ENCODE measurements at regions not wholly inside any gene's neighbourhood (a gene's known extent, or its start where the extent isn't known, plus 50 kb on each side); places are given as distances from the start of the nearest gene placed in this dataset.

DNA sequence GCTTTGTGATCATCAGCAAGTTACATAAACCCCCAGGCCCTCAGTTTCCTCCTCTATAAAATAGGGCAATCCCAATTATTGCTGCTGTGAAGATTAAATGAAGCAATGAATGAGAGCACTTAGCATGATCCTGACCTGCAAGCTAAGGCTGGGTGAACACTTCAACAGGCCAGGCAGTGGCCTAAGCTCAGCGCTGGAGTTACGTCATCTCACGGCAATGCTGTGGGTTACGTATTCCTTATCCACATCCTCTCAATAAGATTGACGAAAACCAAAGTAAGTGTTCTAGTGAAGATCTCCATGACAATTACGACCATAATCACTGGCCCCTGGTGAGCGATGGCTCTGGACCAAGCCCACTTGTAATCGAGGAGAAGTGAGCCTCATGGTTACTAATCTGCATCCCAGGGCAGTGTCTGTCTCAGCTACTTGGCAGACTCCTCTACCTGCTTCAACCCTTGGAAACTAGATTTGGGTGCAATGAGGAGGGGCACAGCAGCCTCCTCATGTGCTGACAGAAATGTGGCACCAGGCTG is 274.1 kb upstream of the ARID1B start:
- Histone ChIP-seq H3K4me1 (ENCODE audit: control insufficient read depth, insufficient read depth, low read length) (0 out of 2 replicates have a peak, but pooled peaks cover 8% of the 10 kb centered on the region), H3K4me3 (ENCODE audit: low read depth, low read length) (no peak overlapping the region)

DNA sequence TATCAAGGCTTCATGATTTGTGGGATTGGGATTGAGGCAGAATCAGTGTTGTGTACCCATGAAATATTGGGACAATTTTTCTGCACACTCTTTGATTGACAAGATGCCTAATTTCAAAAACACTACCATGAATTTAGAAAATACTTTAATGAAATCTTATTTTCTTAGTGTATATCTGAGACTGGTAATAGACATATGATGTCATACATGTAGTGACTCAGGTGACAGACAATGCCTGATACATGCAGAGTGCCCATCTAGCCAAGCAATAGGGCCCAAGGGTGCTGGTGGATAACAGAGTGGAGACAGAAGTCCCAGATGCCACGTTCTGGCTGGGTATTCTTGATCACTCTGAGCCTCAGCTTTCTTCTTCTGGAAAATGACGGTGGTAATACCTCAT is 279.6 kb upstream of the ARID1B start:
- H3K36me3 ChIP-seq (ENCODE audit: control insufficient read depth, insufficient read depth, low read length): no peaks in the 10 kb centered on the region
- 0 out of 2 replicates have a peak, but pooled peaks cover under 1% of the 10 kb centered on the region for H3K4me1 ChIP-seq (ENCODE audit: control insufficient read depth, insufficient read depth, low read length)
- H3K9ac ChIP-seq (ENCODE audit: low read length): no peak overlapping the region
- no peak overlapping the region for H3K27ac ChIP-seq (ENCODE audit: low read depth, low read length)
- H3K9me3 ChIP-seq (ENCODE audit: control insufficient read depth, insufficient read depth, low read depth, low read length): no peaks in the 10 kb centered on the region
- no peaks in the 10 kb centered on the region for H3K27me3 ChIP-seq (ENCODE audit: control insufficient read depth, insufficient read depth, low read length)
- no peak overlapping the region for H3K4me3 ChIP-seq (ENCODE audit: low read depth, low read length)

More for the DNA sequence above, 274.1 kb upstream of the ARID1B start:
- H3K27me3 ChIP-seq (ENCODE audit: control insufficient read depth, insufficient read depth, low read length): no peaks in the 10 kb centered on the region
- H3K36me3 ChIP-seq (ENCODE audit: control insufficient read depth, insufficient read depth, low read length): no peaks in the 10 kb centered on the region
- H3K9me3 ChIP-seq (ENCODE audit: control insufficient read depth, insufficient read depth, low read depth, low read length): no peaks in the 10 kb centered on the region
- no peak overlapping the region for H3K9ac ChIP-seq (ENCODE audit: low read length)
- H3K27ac ChIP-seq (ENCODE audit: low read depth, low read length): no peak overlapping the region

GRCh38 chr6:156487877-156488276 is 289.3 kb upstream of the ARID1B start:
- Histone ChIP-seq H3K4me3 (ENCODE audit: low read depth, low read length) (no peak overlapping the region), H3K9me3 (ENCODE audit: control insufficient read depth, insufficient read depth, low read depth, low read length) (peaks cover 18% of the 10 kb centered on the region), H3K9ac (ENCODE audit: low read length) (no peak overlapping the region), H3K27me3 (ENCODE audit: control insufficient read depth, insufficient read depth, low read length) (no peaks in the 10 kb centered on the region), H3K4me1 (ENCODE audit: control insufficient read depth, insufficient read depth, low read length) (no peaks in the 10 kb centered on the region), H3K27ac (ENCODE audit: low read depth, low read length) (no peak overlapping the region), H3K36me3 (ENCODE audit: control insufficient read depth, insufficient read depth, low read length) (no peaks in the 10 kb centered on the region)

GRCh38 chr6:156485150-156485549 is 292.0 kb upstream of the ARID1B start:
- no peaks in the 10 kb centered on the region for H3K4me1 ChIP-seq (ENCODE audit: control insufficient read depth, insufficient read depth, low read length)
- no peak overlapping the region for H3K4me3 ChIP-seq (ENCODE audit: low read depth, low read length)
- no peaks in the 10 kb centered on the region for H3K36me3 ChIP-seq (ENCODE audit: control insufficient read depth, insufficient read depth, low read length)
- no peak overlapping the region for H3K9ac ChIP-seq (ENCODE audit: low read length)
- H3K9me3 ChIP-seq (ENCODE audit: control insufficient read depth, insufficient read depth, low read depth, low read length): peaks cover 16% of the 10 kb centered on the region
- no peaks in the 10 kb centered on the region for H3K27me3 ChIP-seq (ENCODE audit: control insufficient read depth, insufficient read depth, low read length)
- H3K27ac ChIP-seq (ENCODE audit: low read depth, low read length): no peak overlapping the region

DNA sequence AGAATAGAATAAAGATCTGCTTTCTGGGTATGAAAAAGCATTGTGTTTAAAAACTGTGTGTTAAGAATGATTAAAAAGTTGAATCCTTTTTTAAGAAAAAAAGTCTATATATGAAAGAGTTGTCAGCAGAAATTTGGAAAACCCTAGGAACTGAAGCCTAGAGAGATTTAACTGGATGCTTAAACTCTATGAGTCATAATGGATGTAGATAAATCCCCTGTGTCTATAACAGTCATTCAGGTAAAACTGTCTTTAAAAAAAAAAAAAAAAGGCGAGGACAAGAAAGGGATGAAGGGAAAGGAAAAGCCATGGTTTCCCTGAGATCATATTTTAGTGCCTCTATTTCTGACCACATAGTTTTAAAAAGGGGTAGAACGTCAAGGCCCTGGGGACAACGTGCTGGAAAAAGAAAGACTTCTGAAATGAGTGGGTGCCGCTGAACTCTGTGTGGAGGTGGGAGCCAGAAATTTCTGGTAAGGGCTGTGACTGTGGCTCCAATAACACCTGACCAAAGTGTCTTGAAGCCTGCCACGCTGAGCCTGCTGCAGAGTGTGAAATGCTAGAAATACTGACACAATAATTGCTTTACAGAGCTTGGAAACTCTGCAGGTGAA is 302.6 kb upstream of the ARID1B start:
- no peak overlapping the region for H3K27ac ChIP-seq (ENCODE audit: low read depth, low read length)
- no peaks in the 10 kb centered on the region for H3K36me3 ChIP-seq (ENCODE audit: control insufficient read depth, insufficient read depth, low read length)
- no peak overlapping the region for H3K4me3 ChIP-seq (ENCODE audit: low read depth, low read length)
- H3K9ac ChIP-seq (ENCODE audit: low read length): no peak overlapping the region
- no peaks in the 10 kb centered on the region for H3K27me3 ChIP-seq (ENCODE audit: control insufficient read depth, insufficient read depth, low read length)
- H3K9me3 ChIP-seq (ENCODE audit: control insufficient read depth, insufficient read depth, low read depth, low read length): no peaks in the 10 kb centered on the region
- H3K4me1 ChIP-seq (ENCODE audit: control insufficient read depth, insufficient read depth, low read length): no peaks in the 10 kb centered on the region

DNA sequence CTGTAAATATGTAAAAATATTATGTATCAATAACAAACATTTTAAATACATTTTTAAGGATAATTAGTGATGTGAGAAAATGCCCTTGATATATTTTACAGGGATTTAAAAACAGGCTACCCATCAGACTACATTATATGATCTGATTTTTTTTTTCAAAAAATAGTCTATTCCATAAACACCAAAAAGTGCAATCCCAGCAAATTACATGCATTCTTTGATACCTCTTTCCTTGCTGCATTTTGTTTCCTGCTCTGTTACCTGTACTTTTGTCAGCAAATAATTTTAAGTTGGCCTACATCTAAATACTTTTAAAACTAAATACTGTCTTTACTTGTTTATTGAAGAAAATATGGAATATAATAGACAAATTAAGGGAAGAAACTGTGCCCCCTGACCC is 306.2 kb upstream of the ARID1B start:
- Histone ChIP-seq H3K36me3 (ENCODE audit: control insufficient read depth, insufficient read depth, low read length) (no peaks in the 10 kb centered on the region), H3K9me3 (ENCODE audit: control insufficient read depth, insufficient read depth, low read depth, low read length) (no peaks in the 10 kb centered on the region), H3K9ac (ENCODE audit: low read length) (no peak overlapping the region), H3K4me3 (ENCODE audit: low read depth, low read length) (no peak overlapping the region), H3K4me1 (ENCODE audit: control insufficient read depth, insufficient read depth, low read length) (no peaks in the 10 kb centered on the region), H3K27me3 (ENCODE audit: control insufficient read depth, insufficient read depth, low read length) (no peaks in the 10 kb centered on the region), H3K27ac (ENCODE audit: low read depth, low read length) (no peak overlapping the region)

DNA sequence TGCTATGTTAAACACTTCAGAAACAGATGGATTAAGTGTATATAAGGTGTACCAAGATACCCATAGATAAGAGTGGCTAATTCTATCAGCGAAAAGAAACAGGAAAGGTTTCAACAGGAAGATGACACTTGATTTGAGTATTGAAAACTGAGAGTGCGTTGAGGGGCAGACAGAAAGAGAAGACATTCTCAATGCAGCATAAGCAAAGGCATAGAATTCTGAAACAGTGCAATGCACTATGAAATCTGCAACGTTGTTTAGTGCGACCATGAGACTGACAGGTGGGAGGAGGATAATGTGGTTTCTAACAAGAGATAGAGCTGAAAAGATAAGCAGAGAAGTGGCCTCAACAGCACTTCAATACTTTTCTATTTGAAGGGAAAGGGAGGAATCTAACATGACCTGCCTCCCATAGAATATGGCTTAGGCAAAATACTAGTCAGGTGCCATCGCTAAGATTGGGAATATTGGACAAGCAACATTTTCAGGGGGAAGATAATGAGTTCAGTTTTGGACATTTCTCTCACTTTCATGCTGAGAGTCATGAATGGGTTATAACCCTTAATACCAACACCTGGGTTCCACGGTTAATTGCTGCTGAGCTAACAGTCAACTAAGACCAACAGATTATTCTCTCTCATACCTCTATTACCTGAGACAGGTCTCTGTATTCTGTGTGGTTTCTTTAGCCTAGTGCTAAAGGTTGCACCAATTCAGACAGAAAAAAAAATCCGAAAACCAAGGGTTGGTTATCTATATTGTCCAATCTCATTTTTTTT is 312.9 kb upstream of the ARID1B start:
- Histone ChIP-seq H3K27me3 (ENCODE audit: control insufficient read depth, insufficient read depth, low read length) (no peaks in the 10 kb centered on the region), H3K9ac (ENCODE audit: low read length) (no peak overlapping the region), H3K27ac (ENCODE audit: low read depth, low read length) (no peak overlapping the region), H3K9me3 (ENCODE audit: control insufficient read depth, insufficient read depth, low read depth, low read length) (no peaks in the 10 kb centered on the region), H3K36me3 (ENCODE audit: control insufficient read depth, insufficient read depth, low read length) (no peaks in the 10 kb centered on the region), H3K4me1 (ENCODE audit: control insufficient read depth, insufficient read depth, low read length) (no peaks in the 10 kb centered on the region), H3K4me3 (ENCODE audit: low read depth, low read length) (no peak overlapping the region)

DNA sequence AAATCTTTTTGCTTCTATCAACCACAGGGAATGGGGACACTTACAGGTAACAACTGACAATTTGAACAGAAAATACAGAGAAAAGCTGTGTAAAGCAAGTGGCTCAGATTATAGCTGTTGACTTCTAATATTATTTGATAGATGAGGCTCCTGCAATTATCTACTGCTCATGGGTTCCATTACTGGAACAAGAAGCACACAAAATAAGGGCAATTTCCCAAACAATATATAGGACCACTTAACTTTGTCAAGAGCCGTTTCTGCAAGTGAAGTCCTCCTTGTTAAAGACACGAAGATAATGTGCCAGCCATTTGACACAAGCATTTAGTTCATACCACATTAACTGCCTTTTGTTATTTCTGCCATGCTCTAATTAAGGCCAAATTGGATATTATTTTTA is 315.5 kb upstream of the ARID1B start:
- Histone ChIP-seq H3K4me3 (ENCODE audit: low read depth, low read length) (no peak overlapping the region), H3K27ac (ENCODE audit: low read depth, low read length) (no peak overlapping the region), H3K4me1 (ENCODE audit: control insufficient read depth, insufficient read depth, low read length) (no peaks in the 10 kb centered on the region), H3K36me3 (ENCODE audit: control insufficient read depth, insufficient read depth, low read length) (no peaks in the 10 kb centered on the region), H3K9ac (ENCODE audit: low read length) (no peak overlapping the region), H3K9me3 (ENCODE audit: control insufficient read depth, insufficient read depth, low read depth, low read length) (no peaks in the 10 kb centered on the region), H3K27me3 (ENCODE audit: control insufficient read depth, insufficient read depth, low read length) (no peaks in the 10 kb centered on the region)

GRCh38 chr6:156457601-156458000 is 319.6 kb upstream of the ARID1B start:
- Histone ChIP-seq H3K36me3 (ENCODE audit: control insufficient read depth, insufficient read depth, low read length) (no peaks in the 10 kb centered on the region), H3K27me3 (ENCODE audit: control insufficient read depth, insufficient read depth, low read length) (no peaks in the 10 kb centered on the region), H3K4me3 (ENCODE audit: low read depth, low read length) (no peak overlapping the region), H3K9me3 (ENCODE audit: control insufficient read depth, insufficient read depth, low read depth, low read length) (no peaks in the 10 kb centered on the region), H3K9ac (ENCODE audit: low read length) (no peak overlapping the region), H3K4me1 (ENCODE audit: control insufficient read depth, insufficient read depth, low read length) (no peaks in the 10 kb centered on the region), H3K27ac (ENCODE audit: low read depth, low read length) (no peak overlapping the region)

GRCh38 chr6:156455847-156456246 is 321.3 kb upstream of the ARID1B start:
- Histone ChIP-seq H3K36me3 (ENCODE audit: control insufficient read depth, insufficient read depth, low read length) (no peaks in the 10 kb centered on the region), H3K4me1 (ENCODE audit: control insufficient read depth, insufficient read depth, low read length) (no peaks in the 10 kb centered on the region), H3K9me3 (ENCODE audit: control insufficient read depth, insufficient read depth, low read depth, low read length) (no peaks in the 10 kb centered on the region), H3K27ac (ENCODE audit: low read depth, low read length) (no peak overlapping the region), H3K27me3 (ENCODE audit: control insufficient read depth, insufficient read depth, low read length) (no peaks in the 10 kb centered on the region), H3K9ac (ENCODE audit: low read length) (no peak overlapping the region), H3K4me3 (ENCODE audit: low read depth, low read length) (no peak overlapping the region)

- H3K9ac ChIP-seq (ENCODE audit: low read length): no peak overlapping the region
- H3K27me3 ChIP-seq (ENCODE audit: control insufficient read depth, insufficient read depth, low read length): no peaks in the 10 kb centered on the region
- no peaks in the 10 kb centered on the region for H3K4me1 ChIP-seq (ENCODE audit: control insufficient read depth, insufficient read depth, low read length)
- H3K36me3 ChIP-seq (ENCODE audit: control insufficient read depth, insufficient read depth, low read length): no peaks in the 10 kb centered on the region
- H3K4me3 ChIP-seq (ENCODE audit: low read depth, low read length): no peak overlapping the region
- no peaks in the 10 kb centered on the region for H3K9me3 ChIP-seq (ENCODE audit: control insufficient read depth, insufficient read depth, low read depth, low read length)
- H3K27ac ChIP-seq (ENCODE audit: low read depth, low read length): no peak overlapping the region
These were observed 322.3 kb upstream of the ARID1B start for GRCh38 chr6:156454867-156455266.
